Naive B cell (primary cell): ENCODE measurements at regions not wholly inside any gene's neighbourhood (a gene's known extent, or its start where the extent isn't known, plus 50 kb on each side); places are given as distances from the start of the nearest gene placed in this dataset.

Source experiments
- ATAC-seq, 2 donors: fragments of 150-1000 bp; cut with Tn5 transposase; 2 replicates each; pipeline ENCODE4 v1.10.0; 2021; ENCODE audit warnings: low read depth in 2 of 2, mild to moderate bottlenecking in 2 of 2, moderate library complexity in 2 of 2
- DNase-seq: peaks from one replicate; pipeline ENCODE4 v3.0.0; 2022
- H3K27ac Mint-ChIP-seq, 6 donors: one replicate each; pipeline ENCODE4 v1.8.0; 2020 to 2022; ENCODE audit warnings: mild to moderate bottlenecking in 6 of 6, mixed read lengths in 6 of 6, moderate library complexity in 5 of 6, inconsistent platforms in 2 of 6
- H3K27me3 Mint-ChIP-seq, 3 donors: one replicate each; pipeline ENCODE4 v1.8.0; 2021 to 2022; ENCODE audit warnings: mixed read lengths in 3 of 3, mild to moderate bottlenecking in 1 of 3
- H3K36me3 Mint-ChIP-seq, 2 donors: one replicate each; pipeline ENCODE4 v1.8.0; 2020 to 2022; ENCODE audit warnings: mixed read lengths in 2 of 2, inconsistent platforms in 1 of 2, mild to moderate bottlenecking in 1 of 2
- H3K4me1 Mint-ChIP-seq, 3 donors: one replicate each; pipeline ENCODE4 v1.8.0; 2020 to 2022; ENCODE audit warnings: mixed read lengths in 3 of 3, inconsistent platforms in 1 of 3, mild to moderate bottlenecking in 1 of 3, moderate library complexity in 1 of 3
- H3K4me3 Mint-ChIP-seq, 8 donors: one replicate each; pipeline ENCODE4 v1.8.0; 2020 to 2022; ENCODE audit warnings: mild to moderate bottlenecking in 8 of 8, mixed read lengths in 8 of 8, moderate library complexity in 8 of 8, inconsistent platforms in 2 of 8
- H3K9me3 Mint-ChIP-seq, 7 donors: one replicate each; pipeline ENCODE4 v1.8.0; 2020 to 2022; ENCODE audit warnings: mixed read lengths in 7 of 7, mild to moderate bottlenecking in 5 of 7, inconsistent platforms in 2 of 7, moderate library complexity in 1 of 7

DNA sequence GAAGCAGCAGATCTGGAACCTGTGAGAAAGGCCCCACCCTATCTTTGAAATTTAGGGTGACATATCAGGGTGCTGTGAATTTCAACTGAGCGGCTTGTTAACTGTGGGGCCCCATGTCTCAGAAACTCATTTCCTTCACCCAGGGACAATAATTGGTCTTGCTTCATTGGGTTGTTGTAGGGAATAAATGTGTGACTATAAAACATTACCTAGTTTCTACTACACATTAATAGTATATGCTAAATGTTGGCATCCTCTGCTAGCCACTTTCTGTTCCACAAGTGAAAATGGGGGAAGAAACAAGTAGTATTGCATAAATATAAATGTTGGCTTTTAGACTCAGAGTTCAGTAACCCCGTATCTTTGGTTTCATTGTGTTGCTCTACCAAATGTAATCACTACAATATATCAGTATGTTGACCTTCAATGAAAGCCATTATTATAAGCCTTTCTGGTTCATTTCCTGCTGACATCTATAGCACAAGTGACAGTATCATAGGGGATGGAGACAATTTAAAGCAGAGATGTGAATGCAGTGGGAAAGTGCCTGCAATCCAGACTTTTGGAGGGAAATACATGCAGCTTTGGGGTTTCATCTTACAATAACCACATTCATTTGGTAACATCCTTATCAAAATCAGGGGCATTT is 905.5 kb upstream of the RAG2 start:
- Mint-ChIP-seq H3K9me3 (no peaks in the 10 kb centered on the region), H3K27ac (no peak overlapping the region), H3K4me3 (no peak overlapping the region), H3K27me3 (no peaks in the 10 kb centered on the region), H3K4me1 (no peaks in the 10 kb centered on the region), H3K36me3 (no peaks in the 10 kb centered on the region)
- ATAC-seq (no peak), DNase-seq (no peak)

DNA sequence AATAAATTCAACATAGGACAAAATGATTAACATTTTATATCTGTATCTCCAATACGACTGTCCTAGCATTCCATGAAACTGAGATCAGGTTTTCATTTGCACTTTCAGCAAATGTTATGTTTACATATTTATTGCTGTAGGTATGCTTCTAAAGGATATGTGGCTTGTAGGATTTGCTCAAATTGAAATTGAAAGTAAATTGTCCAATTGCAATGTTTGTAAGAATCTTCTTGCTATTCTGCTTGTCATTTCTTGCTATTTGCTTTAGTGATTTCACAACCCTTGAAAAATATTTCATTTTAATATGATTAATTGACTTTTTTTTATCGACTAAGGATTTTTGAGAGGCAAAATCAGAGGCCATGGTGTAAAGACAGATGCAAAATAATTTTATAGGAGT is 904.2 kb upstream of the RAG2 start:
- DNase-seq (no peak), ATAC-seq (no peak)
- Mint-ChIP-seq H3K9me3 (peaks cover 0 to 3% (median 0%) of the 10 kb centered on the region in 7 donors), H3K36me3 (no peaks in the 10 kb centered on the region), H3K4me1 (no peaks in the 10 kb centered on the region), H3K27ac (no peak overlapping the region), H3K27me3 (no peaks in the 10 kb centered on the region), H3K4me3 (no peak overlapping the region)

DNA sequence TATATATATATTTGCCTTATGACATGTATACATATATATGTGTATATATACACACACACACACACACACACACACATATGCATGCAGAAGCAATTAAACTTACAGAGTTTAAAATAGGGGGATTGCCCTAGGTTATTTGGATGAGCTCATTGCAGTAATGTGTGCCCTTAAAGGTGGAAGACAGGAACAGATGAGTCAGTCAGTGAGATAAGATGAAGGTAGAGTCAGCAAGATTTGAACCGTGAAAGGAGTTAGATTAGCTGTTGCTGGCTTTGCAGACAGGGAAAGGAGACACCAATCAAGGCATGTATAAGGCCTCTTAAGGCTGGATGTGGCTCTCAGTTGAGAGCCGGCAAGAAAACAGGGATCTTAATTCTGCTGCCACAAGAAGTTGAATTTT is 902.4 kb upstream of the RAG2 start:
- peak overlapping the region in 1 of 6 donors; percentile 16 for H3K27ac Mint-ChIP-seq
- no peaks in the 10 kb centered on the region for H3K36me3 Mint-ChIP-seq
- H3K27me3 Mint-ChIP-seq = no peaks in the 10 kb centered on the region
- peaks cover 0 to 6% (median 0%) of the 10 kb centered on the region in 7 donors for H3K9me3 Mint-ChIP-seq
- ATAC-seq (no peak), DNase-seq (no peak)
- H3K4me1 Mint-ChIP-seq = no peaks in the 10 kb centered on the region
- no peak overlapping the region for H3K4me3 Mint-ChIP-seq

DNA sequence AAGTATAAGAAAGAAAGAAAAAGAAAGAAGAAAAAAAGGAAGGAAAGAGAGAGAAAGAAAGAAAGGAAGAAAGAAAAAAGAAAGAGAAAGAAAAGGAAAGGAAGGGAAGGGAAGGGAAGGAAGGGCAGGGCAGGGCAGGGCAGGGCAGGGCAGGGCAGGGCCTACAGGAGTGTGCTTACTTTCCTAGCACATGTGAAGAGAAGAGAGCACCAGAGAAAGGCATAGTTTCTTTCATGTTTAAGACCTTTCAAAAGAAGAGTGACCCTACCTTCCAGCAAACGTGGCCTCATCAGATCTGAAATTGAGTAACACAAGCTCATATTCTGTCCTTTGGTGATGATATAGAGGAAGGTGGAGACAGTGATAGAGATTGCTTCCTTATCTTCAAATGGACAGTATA is 899.3 kb upstream of the RAG2 start:
- no peak for DNase-seq
- no peak overlapping the region for H3K27ac Mint-ChIP-seq
- ATAC-seq = no peak
- no peaks in the 10 kb centered on the region for H3K27me3 Mint-ChIP-seq
- H3K9me3 Mint-ChIP-seq = peaks cover 0 to 11% (median 0%) of the 10 kb centered on the region in 7 donors
- no peak overlapping the region for H3K4me3 Mint-ChIP-seq
- no peaks in the 10 kb centered on the region for H3K4me1 Mint-ChIP-seq
- no peaks in the 10 kb centered on the region for H3K36me3 Mint-ChIP-seq

DNA sequence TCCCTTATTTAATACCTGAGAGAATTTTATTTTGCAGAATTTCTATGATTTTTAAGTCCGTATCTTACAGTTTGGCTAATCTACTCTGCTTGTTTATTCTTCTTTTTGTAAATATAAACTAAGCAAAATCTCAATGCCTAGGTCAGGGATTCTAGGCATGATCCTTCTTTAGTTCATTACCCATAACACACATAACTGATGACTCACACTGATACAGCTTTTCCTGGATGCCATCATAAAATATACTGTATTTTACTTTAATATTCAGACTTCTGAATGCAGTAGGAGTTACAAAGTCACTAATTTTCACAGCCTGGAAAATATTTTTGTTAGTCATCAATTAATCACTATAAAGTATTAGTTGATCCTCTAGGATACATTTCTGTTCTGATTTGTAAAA is 898.2 kb upstream of the RAG2 start:
- no peak overlapping the region for H3K4me3 Mint-ChIP-seq
- no peaks in the 10 kb centered on the region for H3K36me3 Mint-ChIP-seq
- peaks cover 0 to 11% (median 0%) of the 10 kb centered on the region in 7 donors for H3K9me3 Mint-ChIP-seq
- no peak for DNase-seq
- H3K27ac Mint-ChIP-seq = no peak overlapping the region
- no peak for ATAC-seq
- H3K27me3 Mint-ChIP-seq = no peaks in the 10 kb centered on the region
- no peaks in the 10 kb centered on the region for H3K4me1 Mint-ChIP-seq

DNA sequence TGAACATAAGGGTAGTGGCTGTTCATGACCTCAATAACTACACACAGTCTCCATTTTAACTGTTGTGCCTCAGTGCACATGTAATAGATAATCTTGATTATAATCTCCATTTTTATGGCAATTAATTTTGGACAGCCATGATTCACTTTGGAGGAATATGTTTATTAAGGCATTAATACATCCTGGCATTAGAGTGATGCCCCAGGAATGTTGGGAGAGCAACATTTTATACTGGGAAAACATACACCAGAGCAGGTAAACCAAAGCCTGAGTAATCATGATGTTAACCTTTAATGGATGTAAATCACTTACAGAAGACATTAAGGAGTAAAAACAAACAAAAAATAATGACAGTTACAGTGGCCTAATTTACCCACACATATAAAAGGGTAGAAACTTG is 886.3 kb upstream of the RAG2 start:
- Mint-ChIP-seq H3K27ac (no peak overlapping the region), H3K4me3 (no peak overlapping the region), H3K27me3 (no peaks in the 10 kb centered on the region), H3K9me3 (peaks cover 0 to 3% (median 0%) of the 10 kb centered on the region in 7 donors), H3K36me3 (no peaks in the 10 kb centered on the region), H3K4me1 (no peaks in the 10 kb centered on the region)
- DNase-seq (no peak), ATAC-seq (no peak)

DNA sequence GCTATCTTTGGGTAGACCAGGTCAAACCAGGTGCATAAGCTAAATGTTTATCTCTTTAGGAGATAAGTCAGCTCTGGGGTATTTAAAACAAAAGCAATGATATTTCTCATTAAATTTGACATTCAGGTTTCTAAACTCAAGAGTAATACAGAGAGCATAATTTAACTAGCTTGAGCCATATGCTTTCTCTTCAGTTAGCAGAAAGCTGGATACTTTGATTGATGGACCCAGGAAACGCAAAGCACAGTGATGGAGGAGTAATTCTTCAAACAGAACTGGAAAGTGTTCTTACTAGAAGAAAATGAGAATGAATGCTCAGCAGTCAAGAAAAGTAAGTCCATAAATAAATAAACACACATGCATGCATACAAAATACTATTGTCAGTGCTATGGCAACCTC is 885.7 kb upstream of the RAG2 start:
- no peak for ATAC-seq

DNA sequence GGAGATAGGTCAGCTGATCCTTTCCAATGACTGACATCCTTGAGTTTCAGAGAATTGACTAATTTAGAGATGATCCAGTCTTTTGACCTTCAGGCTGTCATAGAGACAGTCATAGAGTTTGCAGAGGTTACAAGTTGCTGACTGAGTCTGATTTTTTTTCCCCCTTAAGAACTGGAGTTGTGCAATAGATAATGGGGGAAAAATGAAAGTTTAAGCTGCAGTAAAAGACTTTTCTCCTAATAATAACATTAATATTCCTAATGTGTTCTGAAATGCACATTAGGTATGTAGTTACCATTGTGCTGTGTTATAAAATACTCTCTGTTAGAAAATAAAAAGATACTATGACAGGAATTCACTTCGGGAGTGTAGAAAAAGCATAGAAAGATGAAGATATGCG is 876.9 kb upstream of the RAG2 start:
- H3K36me3 Mint-ChIP-seq = no peaks in the 10 kb centered on the region
- ATAC-seq = no peak
- no peak overlapping the region for H3K27ac Mint-ChIP-seq
- DNase-seq = no peak
- no peaks in the 10 kb centered on the region for H3K27me3 Mint-ChIP-seq
- H3K4me3 Mint-ChIP-seq = no peak overlapping the region
- no peaks in the 10 kb centered on the region for H3K4me1 Mint-ChIP-seq
- peaks cover 0 to 8% (median 3%) of the 10 kb centered on the region in 7 donors for H3K9me3 Mint-ChIP-seq

More for the DNA sequence above, 885.7 kb upstream of the RAG2 start:
- no peak for DNase-seq
- Mint-ChIP-seq H3K4me1 (no peaks in the 10 kb centered on the region), H3K27me3 (no peaks in the 10 kb centered on the region), H3K27ac (no peak overlapping the region), H3K9me3 (peaks cover 0 to 3% (median 0%) of the 10 kb centered on the region in 7 donors), H3K36me3 (no peaks in the 10 kb centered on the region), H3K4me3 (no peak overlapping the region)

DNA sequence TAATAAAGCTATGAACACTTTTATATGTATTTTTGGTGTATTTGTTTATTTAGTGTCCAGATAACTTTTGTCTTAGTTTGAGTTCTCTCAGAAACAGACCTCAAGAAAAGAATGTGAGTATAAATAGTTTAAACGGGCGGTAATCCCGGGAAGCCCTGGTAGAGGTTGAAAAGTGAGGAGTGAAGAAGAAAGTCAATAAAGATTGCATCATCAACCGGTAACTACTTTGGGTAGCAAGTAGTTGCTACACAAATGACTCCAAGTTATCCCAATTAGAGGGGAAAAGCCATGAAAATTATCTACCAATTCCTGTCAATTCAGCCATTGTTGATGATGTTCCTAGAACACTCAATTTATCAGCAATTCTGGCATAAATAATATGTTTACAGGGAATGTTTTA is 870.3 kb upstream of the RAG2 start:
- ATAC-seq (no peak), DNase-seq (no peak)
- H3K4me1 Mint-ChIP-seq = no peaks in the 10 kb centered on the region
- peak overlapping the region in 1 of 6 donors; percentile 36 for H3K27ac Mint-ChIP-seq
- H3K9me3 Mint-ChIP-seq = peaks cover 0 to 11% (median 6%) of the 10 kb centered on the region in 7 donors
- no peaks in the 10 kb centered on the region for H3K27me3 Mint-ChIP-seq
- H3K36me3 Mint-ChIP-seq = no peaks in the 10 kb centered on the region
- no peak overlapping the region for H3K4me3 Mint-ChIP-seq

DNA sequence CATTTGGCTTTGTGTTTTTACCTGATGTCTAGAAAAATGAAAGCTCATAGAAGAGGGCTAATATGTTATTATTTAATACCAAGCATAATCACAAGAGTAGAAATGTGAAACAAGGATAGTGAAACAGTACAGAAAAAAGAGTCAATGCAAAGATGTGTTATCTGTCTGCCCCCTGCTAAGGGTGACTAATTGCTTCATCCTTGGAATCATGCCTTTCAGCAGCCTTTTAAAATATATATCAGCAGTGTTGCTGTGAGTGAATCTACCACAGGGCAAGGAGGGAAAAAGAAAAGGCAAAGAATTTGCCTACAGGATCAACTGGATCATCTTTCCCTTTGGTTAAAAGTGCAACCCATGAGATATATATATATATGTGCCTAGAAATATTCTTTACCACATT is 867.2 kb upstream of the RAG2 start:
- no peak overlapping the region for H3K27ac Mint-ChIP-seq
- DNase-seq (no peak), ATAC-seq (no peak)
- no peaks in the 10 kb centered on the region for H3K4me1 Mint-ChIP-seq
- H3K4me3 Mint-ChIP-seq = no peak overlapping the region
- no peaks in the 10 kb centered on the region for H3K27me3 Mint-ChIP-seq
- H3K9me3 Mint-ChIP-seq = peaks cover 0 to 10% (median 4%) of the 10 kb centered on the region in 7 donors
- H3K36me3 Mint-ChIP-seq = no peaks in the 10 kb centered on the region

DNA sequence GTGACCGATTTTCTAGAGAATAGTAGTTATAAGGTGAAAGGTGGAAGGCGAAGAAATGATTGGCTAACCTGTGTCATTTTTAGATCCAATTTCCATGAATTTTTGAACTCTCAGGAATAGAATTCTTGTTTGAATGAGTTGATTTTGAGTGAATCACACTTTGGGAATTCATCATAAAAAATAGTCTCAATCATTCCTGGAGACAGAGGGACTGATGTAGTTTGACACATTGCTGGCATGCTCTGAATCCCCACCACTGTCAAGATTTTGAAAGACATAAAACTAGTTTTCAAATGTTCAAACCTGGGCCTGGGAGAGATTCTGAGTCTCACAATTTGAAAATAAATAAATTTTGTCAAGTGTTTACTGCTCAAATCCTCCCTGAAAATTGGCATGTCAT is 861.4 kb upstream of the RAG2 start:
- H3K9me3 Mint-ChIP-seq = peaks cover 0 to 8% (median 1%) of the 10 kb centered on the region in 7 donors
- H3K4me3 Mint-ChIP-seq = no peak overlapping the region
- H3K27ac Mint-ChIP-seq = no peak overlapping the region
- H3K4me1 Mint-ChIP-seq = no peaks in the 10 kb centered on the region
- ATAC-seq = no peak
- H3K36me3 Mint-ChIP-seq = no peaks in the 10 kb centered on the region
- no peaks in the 10 kb centered on the region for H3K27me3 Mint-ChIP-seq
- no peak for DNase-seq

DNA sequence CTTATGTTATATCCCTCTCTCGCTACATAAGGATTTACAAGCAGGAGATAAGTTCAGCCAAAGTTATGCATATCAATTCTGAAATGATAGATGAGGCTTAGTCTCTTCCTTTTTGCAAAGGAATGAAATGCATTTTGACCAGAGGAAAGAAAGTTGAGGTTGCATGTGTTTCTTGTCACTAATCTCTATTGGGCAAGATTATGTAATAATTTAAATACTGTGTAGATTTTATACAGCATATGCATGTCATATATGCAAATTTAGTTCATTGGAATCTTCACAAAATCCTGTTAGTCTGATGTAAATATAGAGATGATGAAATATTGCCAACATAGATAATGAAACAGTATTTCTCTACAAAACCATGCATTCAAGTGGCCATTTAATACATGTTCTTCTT is 858.7 kb upstream of the RAG2 start:
- H3K27ac Mint-ChIP-seq = no peak overlapping the region
- no peaks in the 10 kb centered on the region for H3K4me1 Mint-ChIP-seq
- DNase-seq = no peak
- H3K9me3 Mint-ChIP-seq = peaks cover 0 to 8% (median 0%) of the 10 kb centered on the region in 7 donors
- H3K4me3 Mint-ChIP-seq = no peak overlapping the region
- ATAC-seq = no peak
- H3K27me3 Mint-ChIP-seq = no peaks in the 10 kb centered on the region
- no peaks in the 10 kb centered on the region for H3K36me3 Mint-ChIP-seq

DNA sequence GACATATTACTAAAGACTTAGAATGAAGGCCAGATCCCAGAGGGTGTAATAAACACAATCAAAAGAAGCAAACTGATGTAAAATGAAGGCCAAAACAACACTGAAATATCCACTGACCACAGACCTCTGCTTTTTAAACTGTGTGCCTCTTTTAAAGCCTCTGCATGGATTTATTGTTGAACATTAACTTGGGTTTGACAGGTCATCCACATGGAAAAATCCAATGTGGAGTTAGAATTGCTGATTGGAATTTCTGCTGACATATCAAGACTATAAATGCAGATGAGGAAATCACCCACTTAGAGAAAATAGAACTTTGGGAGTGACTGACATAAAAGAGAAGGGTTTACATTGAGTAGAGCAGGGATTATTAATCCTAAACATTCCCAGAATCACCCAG is 853.9 kb upstream of the RAG2 start:
- Mint-ChIP-seq H3K27me3 (no peaks in the 10 kb centered on the region), H3K27ac (no peak overlapping the region), H3K4me3 (no peak overlapping the region), H3K36me3 (no peaks in the 10 kb centered on the region), H3K9me3 (peaks cover 0 to 8% (median 0%) of the 10 kb centered on the region in 7 donors), H3K4me1 (no peaks in the 10 kb centered on the region)
- ATAC-seq (no peak), DNase-seq (no peak)

DNA sequence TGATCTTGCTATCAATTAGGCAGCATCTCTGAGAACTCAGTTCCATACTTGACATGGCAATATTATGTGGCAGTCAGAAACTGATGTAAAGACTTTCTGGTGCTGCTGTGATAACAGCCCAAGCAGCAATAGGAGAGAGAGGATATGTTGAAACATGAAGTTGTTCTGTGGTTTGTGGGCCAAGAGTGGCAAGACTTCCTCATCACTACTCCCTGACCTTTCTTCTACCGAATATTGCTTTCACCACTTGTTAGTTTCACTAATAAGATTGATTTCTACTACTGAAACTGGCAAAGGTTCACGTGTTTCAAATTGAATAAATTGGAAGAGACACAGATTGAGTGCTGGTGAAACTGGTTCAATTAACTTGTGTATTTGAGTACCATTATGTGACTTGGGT is 852.6 kb upstream of the RAG2 start:
- Mint-ChIP-seq H3K9me3 (peaks cover 0 to 6% (median 0%) of the 10 kb centered on the region in 7 donors), H3K4me1 (no peaks in the 10 kb centered on the region), H3K27me3 (no peaks in the 10 kb centered on the region), H3K4me3 (no peak overlapping the region), H3K36me3 (no peaks in the 10 kb centered on the region), H3K27ac (no peak overlapping the region)
- DNase-seq = no peak
- no peak for ATAC-seq

DNA sequence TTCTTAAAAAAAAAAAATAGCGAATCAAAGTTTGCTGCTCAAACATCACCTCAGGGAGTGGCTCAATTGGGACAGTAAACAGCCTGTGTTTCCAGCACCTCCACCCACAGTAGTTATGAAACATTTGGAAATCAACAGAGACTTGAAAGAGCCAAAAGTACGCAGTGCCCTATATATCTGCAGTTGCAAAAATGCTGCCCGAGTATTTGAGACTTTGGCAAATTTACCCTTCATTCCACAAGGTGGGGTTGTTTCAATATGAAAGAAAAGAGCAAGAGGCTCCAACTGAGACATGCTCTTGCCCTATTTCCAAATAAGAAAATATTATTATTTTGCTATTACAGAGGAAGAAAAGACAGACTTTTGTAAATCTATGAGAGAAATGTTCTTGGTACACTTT is 851.1 kb upstream of the RAG2 start:
- no peak overlapping the region for H3K27ac Mint-ChIP-seq
- H3K4me3 Mint-ChIP-seq = no peak overlapping the region

More for the DNA sequence above, 851.1 kb upstream of the RAG2 start:
- Mint-ChIP-seq H3K27me3 (no peaks in the 10 kb centered on the region), H3K9me3 (peaks cover 0 to 3% (median 0%) of the 10 kb centered on the region in 7 donors), H3K4me1 (no peaks in the 10 kb centered on the region), H3K36me3 (no peaks in the 10 kb centered on the region)
- ATAC-seq (no peak), DNase-seq (no peak)
